Gastrocnemius medialis (tissue), 4 donors: ENCODE measurements at regions not wholly inside any gene's neighbourhood (a gene's known extent, or its start where the extent isn't known, plus 50 kb on each side); places are given as distances from the start of the nearest gene placed in this dataset.

ENCODE experiments used
- POLR2A ChIP-seq, 2 donors: fragments of 450-650 bp; IDR thresholded peaks; one replicate each; pipeline ENCODE4 v1.6.1; 2017; ENCODE audit warnings: antibody characterized with exemption in 2 of 2, mild to moderate bottlenecking in 2 of 2, moderate library complexity in 2 of 2
- TF ChIP-seq, protein P1 (sequence below), 5 experiments: fragments of 450-650 bp in 3 of 5; fragments of 200-600 bp in 2 of 5; sonication (generic) in 2 of 5; IDR thresholded peaks in 4 of 5; conservative IDR thresholded peaks in 1 of 5; 1 replicate in 4 of 5; 2 replicates in 1 of 5; pipeline ENCODE4 v1.5.1; 2016 to 2019; ENCODE audit warnings: antibody characterized with exemption in 5 of 5, mild to moderate bottlenecking in 3 of 5, moderate library complexity in 3 of 5

DNA sequence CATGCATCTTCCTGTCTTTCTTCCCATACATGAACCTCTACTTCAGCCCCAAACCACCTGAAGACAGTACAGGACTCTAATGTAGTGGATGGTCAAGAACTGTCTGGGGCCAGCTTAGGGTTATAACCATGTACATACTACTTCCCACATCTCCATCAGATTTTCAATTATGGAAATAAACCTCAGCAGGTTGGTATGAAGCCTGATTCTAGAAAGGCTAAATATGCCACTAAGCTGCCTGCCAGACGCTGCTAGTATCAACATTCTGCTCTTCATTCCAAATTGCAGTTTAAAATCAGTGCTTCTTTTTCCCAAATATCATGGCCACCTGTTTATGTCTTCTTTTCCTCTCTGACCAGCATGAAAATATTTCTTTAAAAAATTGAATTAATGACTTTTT lies 99.2 kb upstream of the ID4 start:
- TF ChIP-seq, protein P1, sequence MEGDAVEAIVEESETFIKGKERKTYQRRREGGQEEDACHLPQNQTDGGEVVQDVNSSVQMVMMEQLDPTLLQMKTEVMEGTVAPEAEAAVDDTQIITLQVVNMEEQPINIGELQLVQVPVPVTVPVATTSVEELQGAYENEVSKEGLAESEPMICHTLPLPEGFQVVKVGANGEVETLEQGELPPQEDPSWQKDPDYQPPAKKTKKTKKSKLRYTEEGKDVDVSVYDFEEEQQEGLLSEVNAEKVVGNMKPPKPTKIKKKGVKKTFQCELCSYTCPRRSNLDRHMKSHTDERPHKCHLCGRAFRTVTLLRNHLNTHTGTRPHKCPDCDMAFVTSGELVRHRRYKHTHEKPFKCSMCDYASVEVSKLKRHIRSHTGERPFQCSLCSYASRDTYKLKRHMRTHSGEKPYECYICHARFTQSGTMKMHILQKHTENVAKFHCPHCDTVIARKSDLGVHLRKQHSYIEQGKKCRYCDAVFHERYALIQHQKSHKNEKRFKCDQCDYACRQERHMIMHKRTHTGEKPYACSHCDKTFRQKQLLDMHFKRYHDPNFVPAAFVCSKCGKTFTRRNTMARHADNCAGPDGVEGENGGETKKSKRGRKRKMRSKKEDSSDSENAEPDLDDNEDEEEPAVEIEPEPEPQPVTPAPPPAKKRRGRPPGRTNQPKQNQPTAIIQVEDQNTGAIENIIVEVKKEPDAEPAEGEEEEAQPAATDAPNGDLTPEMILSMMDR (IDR thresholded peaks at IDR 0.05 in 4 of 5, conservative IDR thresholded peaks at IDR 0.05 in 1 of 5): no peak
- no peak for TF ChIP-seq POLR2A (IDR thresholded peaks at IDR 0.05)
